OCI-M1 (cell line): ENCODE measurements at regions not wholly inside any gene's neighbourhood (a gene's known extent, or its start where the extent isn't known, plus 50 kb on each side); places are given as distances from the start of the nearest gene placed in this dataset.

ENCODE experiments used
- DNase-seq: peaks from one replicate; lab custom pipeline; 2025; lab: John Stamatoyannopoulos, UW

GRCh38 chr10:131651674-131652437 lies 249.0 kb upstream of the PPP2R2D start:
- no peak for DNase-seq

GRCh38 chr10:131652438-131653139 lies 248.2 kb upstream of the PPP2R2D start:
- no peak for DNase-seq

GRCh38 chr10:131653140-131653539 lies 247.7 kb upstream of the PPP2R2D start:
- DNase-seq: no peak

GRCh38 chr10:131653554-131654470 lies 247.0 kb upstream of the PPP2R2D start:
- DNase-seq: no peak

GRCh38 chr10:131654471-131655087 lies 246.2 kb upstream of the PPP2R2D start:
- no peak for DNase-seq

GRCh38 chr10:131655101-131655849 lies 245.5 kb upstream of the PPP2R2D start:
- no peak for DNase-seq

- no peak for DNase-seq
Observed at GRCh38 chr10:131656009-131656408, 244.8 kb upstream of the PPP2R2D start.

GRCh38 chr10:131656431-131656841 lies 244.4 kb upstream of the PPP2R2D start:
- DNase-seq: no peak

GRCh38 chr10:131657318-131657984 lies 243.4 kb upstream of the PPP2R2D start:
- no peak for DNase-seq

GRCh38 chr10:131657985-131658330 lies 242.8 kb upstream of the PPP2R2D start:
- no peak for DNase-seq

GRCh38 chr10:131658476-131659110 lies 242.2 kb upstream of the PPP2R2D start:
- DNase-seq: no peak

- DNase-seq: no peak
Observed at GRCh38 chr10:131660427-131660826, 240.4 kb upstream of the PPP2R2D start.

- no peak for DNase-seq
Observed at GRCh38 chr10:131662851-131663250, 238.0 kb upstream of the PPP2R2D start.

- no peak for DNase-seq
Observed at GRCh38 chr10:131663351-131663750, 237.5 kb upstream of the PPP2R2D start.

- no peak for DNase-seq
Observed at GRCh38 chr10:131666091-131666490, 234.7 kb upstream of the PPP2R2D start.

- no peak for DNase-seq
Observed at GRCh38 chr10:131667047-131667446, 233.8 kb upstream of the PPP2R2D start.

GRCh38 chr10:131667561-131667960 lies 233.2 kb upstream of the PPP2R2D start:
- DNase-seq: no peak

GRCh38 chr10:131668903-131669302 lies 231.9 kb upstream of the PPP2R2D start:
- no peak for DNase-seq

- DNase-seq: no peak
Observed at GRCh38 chr10:131669838-131670237, 231.0 kb upstream of the PPP2R2D start.

- no peak for DNase-seq
Observed at GRCh38 chr10:131670341-131670740, 230.5 kb upstream of the PPP2R2D start.
